Hematopoietic multipotent progenitor cell (in vitro differentiated cells): ENCODE measurements at regions not wholly inside any gene's neighbourhood (a gene's known extent, or its start where the extent isn't known, plus 50 kb on each side); places are given as distances from the start of the nearest gene placed in this dataset.

Experiments
- DNase-seq, 3 donors: peaks; one replicate each; pipeline ENCODE4 v3.0.0-alpha.2; 2011 to 2015; ENCODE audit warnings: low read depth in 2 of 3, low spot score in 2 of 3

GRCh38 chr15:38920966-38921365, 356.4 kb upstream of the RASGRP1 start:
- no peak for DNase-seq

- DNase-seq: no peak
Observed at GRCh38 chr15:38921471-38921870, 356.9 kb upstream of the RASGRP1 start.

DNA sequence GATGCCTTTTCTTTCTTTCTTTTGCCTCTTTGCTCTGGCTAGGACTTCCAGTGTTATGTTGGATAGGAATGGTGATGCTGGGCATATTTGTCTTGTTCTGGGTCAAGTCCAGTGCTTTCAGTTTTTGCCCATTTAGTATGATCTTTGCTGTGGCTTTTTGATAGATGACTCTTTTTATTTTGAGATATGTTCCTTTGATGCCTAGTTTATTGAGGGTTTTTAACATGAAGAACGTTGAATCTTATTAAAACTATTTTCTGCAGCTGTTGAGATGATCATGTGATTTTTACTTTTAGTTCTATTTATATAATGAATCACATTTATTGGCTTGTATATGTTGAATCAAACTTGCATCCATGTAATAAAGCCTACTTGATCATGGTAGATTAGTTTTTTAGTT, 363.8 kb upstream of the RASGRP1 start:
- DNase-seq: no peak

DNA sequence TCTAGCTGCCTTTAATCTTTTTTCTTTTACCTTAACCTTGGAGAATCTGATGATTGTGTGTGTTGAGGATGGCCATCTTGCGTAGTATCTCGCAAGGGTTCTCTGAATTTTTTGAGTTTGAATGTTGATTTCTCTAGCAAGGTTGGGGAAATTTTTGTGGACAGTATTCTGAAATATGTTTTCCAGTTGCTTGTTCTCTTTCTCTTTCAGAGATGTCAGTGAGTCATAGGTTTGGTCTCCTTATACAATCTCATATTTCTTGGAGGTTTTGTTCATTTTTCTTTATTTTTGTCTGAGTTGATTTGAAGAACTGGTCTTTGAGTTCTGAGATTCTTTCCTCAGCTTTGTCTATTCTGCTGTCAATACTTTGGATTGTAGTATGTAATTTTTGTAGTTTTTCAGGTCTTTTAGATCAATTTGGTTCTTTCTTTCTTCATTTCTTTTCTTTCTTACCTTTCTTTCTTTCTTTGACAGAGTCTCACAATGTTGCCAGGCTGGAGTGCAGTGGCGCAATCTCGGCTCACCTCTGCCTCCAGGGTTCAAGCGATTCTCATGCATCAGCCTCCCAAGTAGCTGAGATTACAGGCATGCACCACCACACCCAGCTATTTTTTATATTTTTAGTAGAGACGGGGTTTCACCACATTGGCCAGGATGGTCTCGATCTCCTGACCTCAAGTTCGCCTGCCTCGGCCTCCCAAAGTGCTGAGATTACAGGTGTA, 366.4 kb upstream of the RASGRP1 start:
- DNase-seq: no peak

DNA sequence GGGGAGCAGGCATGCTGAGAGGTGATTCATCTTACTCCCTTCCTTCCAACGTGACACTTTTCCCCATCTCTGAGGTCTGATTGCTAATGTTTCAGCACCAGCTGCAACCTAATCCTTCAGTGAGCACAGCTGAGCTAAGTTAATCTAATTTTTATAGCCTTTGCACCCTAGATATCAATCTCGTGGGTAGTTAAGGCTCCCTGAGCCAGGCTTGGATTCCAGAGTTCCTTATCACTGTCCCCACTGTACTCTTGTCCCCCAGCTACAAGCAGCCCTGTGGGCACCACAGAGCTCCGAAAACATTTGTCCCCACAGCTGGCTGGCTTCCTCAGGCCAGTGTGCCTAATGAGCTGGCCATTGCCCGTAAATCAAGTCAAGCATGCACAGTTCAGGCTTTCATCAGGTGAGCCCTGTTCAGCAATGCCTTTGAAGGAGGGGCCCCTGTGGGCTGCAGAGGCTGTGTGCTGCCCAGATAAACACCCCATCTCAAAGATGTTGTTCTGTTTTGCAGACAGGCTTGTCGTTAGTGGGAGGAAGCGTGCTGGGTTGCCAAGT, 376.9 kb upstream of the RASGRP1 start:
- DNase-seq: no peak

- DNase-seq: no peak
Observed at GRCh38 chr15:38944536-38944935, 379.9 kb upstream of the RASGRP1 start.

GRCh38 chr15:38945551-38946298, 381.1 kb upstream of the RASGRP1 start:
- no peak for DNase-seq

DNA sequence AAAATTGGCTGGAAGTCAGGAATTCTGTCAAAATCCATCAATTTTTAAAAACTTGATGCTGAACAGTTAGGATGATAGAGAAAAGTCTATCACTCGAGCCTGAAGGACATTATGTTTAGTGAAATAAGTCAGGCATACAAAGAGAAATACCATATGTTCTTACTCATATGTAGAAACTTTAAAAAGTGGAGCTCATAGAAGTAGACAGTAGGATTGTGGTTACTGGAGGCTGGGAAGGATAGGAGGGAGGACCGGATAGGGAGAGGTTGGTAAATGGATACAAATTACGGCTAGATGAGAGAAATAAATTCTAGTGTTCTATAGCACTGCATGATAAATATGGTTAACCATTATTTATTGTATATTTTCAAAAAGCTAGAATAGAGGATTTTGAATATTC, 389.5 kb upstream of the RASGRP1 start:
- no peak for DNase-seq

DNA sequence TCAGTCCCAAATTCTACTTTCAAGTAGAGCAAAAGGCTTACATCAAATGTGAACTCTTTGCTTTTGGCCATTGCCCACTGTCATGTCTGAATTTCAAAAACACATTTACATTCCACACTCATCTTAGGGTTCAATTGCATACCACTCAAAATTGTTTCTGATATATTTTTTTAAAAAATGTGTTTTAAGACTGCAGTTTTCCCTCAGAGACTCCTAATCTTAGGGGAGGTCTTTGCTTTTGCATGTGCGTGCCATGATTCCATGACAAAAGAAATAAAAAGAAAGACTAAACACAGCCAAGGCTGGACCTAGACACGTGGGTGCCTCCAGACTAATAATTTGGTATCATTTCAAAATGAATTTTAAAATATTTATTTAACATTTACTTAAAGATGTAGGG, 396.8 kb upstream of the RASGRP1 start:
- DNase-seq: no peak

- DNase-seq: no peak
Observed at GRCh38 chr15:38961931-38962330, 397.3 kb upstream of the RASGRP1 start.

GRCh38 chr15:38972831-38973230, 408.2 kb upstream of the RASGRP1 start:
- DNase-seq: no peak

DNA sequence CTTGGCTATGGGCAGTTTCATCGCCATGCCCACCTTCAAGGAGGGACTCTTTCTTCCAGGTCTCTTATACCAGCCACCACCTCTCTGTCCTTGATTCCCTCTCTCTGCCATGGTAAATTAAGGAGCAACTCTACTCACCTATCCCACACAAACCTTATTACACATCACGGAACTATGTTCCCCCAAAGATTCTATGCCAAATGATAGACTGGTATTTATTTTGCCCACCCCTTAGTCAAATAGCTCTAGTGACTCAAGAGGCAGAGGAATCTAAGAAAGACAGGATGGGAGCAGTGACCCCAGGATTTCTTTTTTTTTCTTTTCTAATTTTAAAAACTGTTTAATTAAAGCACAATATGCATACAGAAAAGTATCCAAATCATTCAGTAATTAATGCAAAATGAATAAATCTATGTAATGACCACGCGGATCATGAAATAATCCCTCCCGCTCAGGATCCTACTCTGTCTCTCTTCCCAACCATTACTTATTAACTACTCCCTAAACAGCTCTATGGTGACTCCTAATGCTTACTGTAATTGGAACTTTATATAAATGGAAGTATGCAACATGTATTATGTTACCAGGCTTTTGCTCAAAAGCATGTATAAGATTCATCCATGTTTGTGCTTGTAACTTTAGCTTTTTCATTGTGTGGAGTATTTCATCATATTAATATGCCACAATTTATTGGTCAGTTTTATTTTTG, 410.8 kb upstream of the RASGRP1 start:
- DNase-seq: no peak

DNA sequence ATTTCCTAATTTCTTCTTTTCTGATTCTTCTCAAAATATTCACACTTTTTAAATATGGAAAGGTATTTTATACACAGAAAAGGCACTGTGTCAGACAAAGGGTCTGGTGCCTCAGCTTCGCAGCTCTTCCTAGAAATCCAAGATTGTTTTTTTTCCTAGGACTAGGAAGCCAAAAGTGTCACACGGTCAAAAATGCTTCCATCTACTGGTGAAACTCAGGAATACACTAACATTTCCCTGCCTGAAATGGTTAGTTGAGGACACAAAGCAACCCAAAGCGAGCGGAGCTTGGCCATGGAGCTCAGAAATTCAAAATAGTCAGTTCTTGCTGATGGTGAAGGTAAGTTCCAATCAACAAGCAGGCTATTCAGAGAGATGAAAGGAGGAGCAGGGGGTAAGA, 426.5 kb upstream of the RASGRP1 start:
- peak in 1 of 3 donors; percentile 2 for DNase-seq

DNA sequence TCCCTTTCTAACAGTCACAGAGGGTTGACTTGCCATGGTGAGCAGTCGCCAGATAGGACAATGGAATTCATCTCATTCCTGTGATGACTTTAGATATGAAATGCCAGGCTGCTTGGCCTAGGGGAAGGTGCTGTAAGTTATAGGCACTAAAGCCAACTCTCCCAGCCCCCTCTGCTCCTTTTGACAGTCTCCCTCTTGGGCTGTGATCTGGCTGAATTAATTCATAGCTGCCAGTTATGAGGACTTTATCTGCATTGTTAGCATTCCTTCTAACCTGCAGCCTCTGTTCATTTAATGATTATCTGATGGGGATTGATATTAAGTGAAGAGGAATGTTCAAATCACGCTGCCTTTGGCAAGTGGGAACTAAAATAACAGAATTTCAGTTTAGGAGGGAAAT, 427.1 kb upstream of the RASGRP1 start:
- no peak for DNase-seq

- DNase-seq: no peak
Observed at GRCh38 chr15:38992506-38992905, 427.9 kb upstream of the RASGRP1 start.

DNA sequence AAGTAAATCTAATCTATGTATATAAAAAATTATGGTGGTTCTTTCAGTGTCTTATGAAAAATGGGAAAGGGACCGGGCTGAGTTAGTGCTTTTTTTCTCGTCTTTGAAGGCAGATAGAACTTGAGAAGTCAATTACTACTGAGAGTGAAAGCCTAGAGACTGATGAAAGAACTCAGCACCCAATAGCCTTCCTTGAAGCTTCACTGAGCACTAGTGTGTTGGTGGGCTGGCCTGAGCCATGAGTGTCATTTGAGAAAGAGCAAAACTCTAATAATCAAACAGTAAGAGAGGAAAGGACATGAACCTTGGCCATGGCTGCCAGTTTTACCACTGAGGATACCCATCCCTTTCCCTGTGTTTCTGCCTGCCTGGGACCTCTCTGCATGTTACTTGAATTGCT, 428.3 kb upstream of the RASGRP1 start:
- no peak for DNase-seq

DNA sequence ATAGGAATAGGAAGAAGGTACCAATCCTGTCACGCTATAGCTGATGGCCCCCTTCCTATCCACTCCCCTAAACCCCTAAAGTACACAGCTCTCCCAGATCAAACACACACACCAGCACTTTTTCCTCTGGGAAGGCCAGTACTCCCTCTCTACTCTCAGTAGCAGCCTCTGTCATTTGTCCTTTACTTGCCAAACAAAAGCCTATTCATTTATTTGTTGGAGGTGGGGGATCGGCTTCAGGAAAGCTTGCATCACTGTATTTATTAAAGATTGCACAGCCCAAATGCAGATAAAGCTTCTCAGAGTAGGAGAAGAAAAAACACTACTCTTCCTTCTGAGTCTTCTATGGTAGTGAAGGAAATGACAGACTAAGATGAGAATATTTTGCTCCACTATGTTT, 429.7 kb upstream of the RASGRP1 start:
- DNase-seq: no peak

DNA sequence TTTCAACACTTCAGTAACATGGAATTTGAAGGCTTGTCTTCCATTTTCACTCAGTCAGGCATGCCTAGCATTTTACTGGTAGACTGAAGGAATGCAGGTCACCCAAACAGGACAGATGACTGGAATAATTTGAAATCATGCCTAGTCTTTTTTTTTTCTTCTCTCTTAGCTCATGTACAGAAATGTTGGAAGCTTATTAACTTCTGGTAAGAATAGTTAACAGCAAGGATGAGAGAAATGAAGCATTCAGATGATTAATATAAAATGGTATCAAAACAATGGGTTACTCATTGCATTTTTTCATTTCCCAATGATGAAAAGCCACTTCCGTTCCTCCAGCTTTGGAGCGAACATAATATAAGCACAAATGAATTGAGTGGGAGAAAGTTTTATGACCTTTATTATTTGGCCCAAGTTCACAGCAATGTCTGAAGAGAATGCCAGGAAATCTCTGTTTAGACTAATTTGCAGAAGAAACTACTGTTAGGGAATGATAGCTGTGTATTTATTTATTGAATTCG, 431.6 kb upstream of the RASGRP1 start:
- DNase-seq: no peak

GRCh38 chr15:38997841-38998240, 433.2 kb upstream of the RASGRP1 start:
- DNase-seq: no peak

DNA sequence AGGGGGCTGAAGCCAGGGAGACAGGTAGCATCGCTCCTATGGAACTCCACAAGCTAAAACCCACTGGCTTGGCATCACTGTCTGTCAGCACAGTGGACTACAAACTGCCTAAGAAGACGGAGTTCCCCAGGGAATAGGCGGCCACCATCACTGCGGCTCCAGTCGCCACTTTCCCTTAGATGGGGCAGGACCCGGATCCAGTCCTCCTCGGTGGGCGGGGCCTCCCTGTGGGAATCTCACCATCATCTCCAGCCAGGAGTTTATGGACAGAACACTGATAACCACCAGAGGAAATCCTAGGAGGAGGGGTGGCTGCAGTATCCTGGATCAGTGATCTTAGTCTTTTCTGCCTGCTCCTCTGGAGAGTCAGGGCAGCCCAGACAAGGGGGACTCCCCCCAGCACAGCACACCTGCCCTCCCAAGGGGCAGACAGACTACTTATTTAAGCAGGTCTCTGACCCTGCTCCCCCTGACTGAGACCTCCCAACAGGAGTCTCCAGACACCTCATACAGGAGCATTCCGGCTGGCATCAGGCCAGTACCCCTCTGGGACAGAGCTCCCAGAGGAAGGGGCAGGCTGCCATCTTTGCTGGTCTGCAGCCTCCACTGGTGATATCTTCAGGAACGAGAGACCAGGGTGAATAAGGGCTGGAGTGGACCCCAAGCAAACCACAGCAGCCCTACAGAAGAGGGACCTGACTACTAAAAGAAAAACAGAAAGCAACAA, 435.6 kb upstream of the RASGRP1 start:
- DNase-seq: no peak

DNA sequence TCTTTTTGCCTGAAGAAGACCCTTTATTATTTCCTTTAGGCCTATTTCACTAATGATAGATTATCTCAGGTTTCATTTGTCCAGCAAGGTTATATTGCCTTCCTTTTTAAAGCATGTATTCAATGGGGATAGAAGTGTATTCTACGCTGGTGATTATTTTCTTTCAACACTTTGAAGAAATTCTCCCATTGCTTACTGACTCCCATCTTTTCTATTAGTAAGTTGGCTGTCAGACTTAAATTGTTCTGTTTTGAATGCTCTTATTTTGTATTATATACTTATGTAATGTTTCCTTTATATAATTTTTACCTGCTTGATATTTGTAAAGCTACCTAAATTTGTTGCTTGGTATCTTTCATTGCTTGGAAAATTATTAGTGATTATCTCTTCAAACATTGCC, 445.1 kb upstream of the RASGRP1 start:
- no peak for DNase-seq
